Colonic mucosa (tissue), 4 donors: ENCODE measurements at regions not wholly inside any gene's neighbourhood (a gene's known extent, or its start where the extent isn't known, plus 50 kb on each side); places are given as distances from the start of the nearest gene placed in this dataset.

Experiments
- DNase-seq: peaks from one replicate; pipeline ENCODE4 v3.0.0-alpha.2; 2020
- H3K27ac ChIP-seq: fragments of 200-600 bp; one replicate; pipeline ENCODE4 v1.8.0; 2021
- H3K27me3 ChIP-seq: fragments of 200-600 bp; one replicate; pipeline ENCODE4 v1.8.0; 2021
- H3K36me3 ChIP-seq: fragments of 200-600 bp; one replicate; pipeline ENCODE4 v1.8.0; 2021
- H3K4me1 ChIP-seq: fragments of 200-600 bp; one replicate; pipeline ENCODE4 v1.8.0; 2021; ENCODE audit warnings: mild to moderate bottlenecking
- H3K4me3 ChIP-seq: fragments of 200-600 bp; one replicate; pipeline ENCODE4 v1.8.0; 2021
- H3K9ac ChIP-seq, 2 donors: one replicate each; pipeline ENCODE4 v1.7.0; 2013; ENCODE audit warnings: control low read depth in 2 of 2, low read depth in 2 of 2, low read length in 2 of 2
- H3K9me3 ChIP-seq: fragments of 200-600 bp; one replicate; pipeline ENCODE4 v1.8.0; 2021
- CTCF ChIP-seq: fragments of 200-600 bp; IDR thresholded peaks from one replicate; pipeline ENCODE4 v1.8.0; 2022; ENCODE audit warnings: antibody characterized with exemption, mild to moderate bottlenecking
- intact Hi-C: fragments of 100-400 bp; cut with DNase I; formaldehyde crosslinking; loops from one replicate; pipeline ENCODE4 v1.14.1; 2022
- donor health status: healthy.
- donor health status: DM: no; HTN: no; CAD: no.
- donor health status: DM: no; HTN: no; CAD: no.

GRCh38 chr16:73915935-73916334 is 380.7 kb upstream of the PSMD7 start:
- H3K9me3 ChIP-seq, result no peaks in the 10 kb centered on the region
- no peaks in the 10 kb centered on the region for H3K36me3 ChIP-seq
- no peaks in the 10 kb centered on the region for H3K27me3 ChIP-seq
- DNase-seq, result no peak
- no peak overlapping the region for H3K27ac ChIP-seq
- intact Hi-C loops, result no loop called here
- TF ChIP-seq CTCF, result no peak
- H3K4me3 ChIP-seq, result no peak overlapping the region
- no peaks in the 10 kb centered on the region for H3K4me1 ChIP-seq
- no peak overlapping the region for H3K9ac ChIP-seq

GRCh38 chr16:73915140-73915539 is 381.5 kb upstream of the PSMD7 start:
- no peaks in the 10 kb centered on the region for H3K27me3 ChIP-seq
- DNase-seq, result no peak
- H3K9ac ChIP-seq, result no peak overlapping the region
- intact Hi-C loops, result no loop called here
- no peak overlapping the region for H3K4me3 ChIP-seq
- H3K9me3 ChIP-seq, result no peaks in the 10 kb centered on the region
- H3K36me3 ChIP-seq, result no peaks in the 10 kb centered on the region
- TF ChIP-seq CTCF, result no peak
- no peaks in the 10 kb centered on the region for H3K4me1 ChIP-seq
- H3K27ac ChIP-seq, result no peak overlapping the region

GRCh38 chr16:73912850-73913249 is 383.8 kb upstream of the PSMD7 start:
- H3K4me3 ChIP-seq, result no peak overlapping the region
- H3K36me3 ChIP-seq, result no peaks in the 10 kb centered on the region
- no peak for DNase-seq
- no peak for TF ChIP-seq CTCF
- no peaks in the 10 kb centered on the region for H3K9me3 ChIP-seq
- intact Hi-C loops, result no loop called here
- no peaks in the 10 kb centered on the region for H3K27me3 ChIP-seq
- no peak overlapping the region for H3K9ac ChIP-seq
- H3K27ac ChIP-seq, result no peak overlapping the region
- no peaks in the 10 kb centered on the region for H3K4me1 ChIP-seq

GRCh38 chr16:73912281-73912680 is 384.3 kb upstream of the PSMD7 start:
- DNase-seq, result no peak
- no peak for TF ChIP-seq CTCF
- H3K4me3 ChIP-seq, result no peak overlapping the region
- H3K27me3 ChIP-seq, result no peaks in the 10 kb centered on the region
- no peaks in the 10 kb centered on the region for H3K36me3 ChIP-seq
- H3K27ac ChIP-seq, result no peak overlapping the region
- intact Hi-C loops, result no loop called here
- H3K9ac ChIP-seq, result no peak overlapping the region
- H3K4me1 ChIP-seq, result no peaks in the 10 kb centered on the region
- H3K9me3 ChIP-seq, result no peaks in the 10 kb centered on the region

- no peak overlapping the region for H3K27ac ChIP-seq
- H3K9me3 ChIP-seq, result no peaks in the 10 kb centered on the region
- no peak overlapping the region for H3K4me3 ChIP-seq
- no peak overlapping the region for H3K9ac ChIP-seq
- H3K4me1 ChIP-seq, result no peaks in the 10 kb centered on the region
- intact Hi-C loops, result no loop called here
- no peaks in the 10 kb centered on the region for H3K36me3 ChIP-seq
- no peak for DNase-seq
- TF ChIP-seq CTCF, result no peak
- H3K27me3 ChIP-seq, result no peaks in the 10 kb centered on the region
These were observed 387.0 kb upstream of the PSMD7 start for GRCh38 chr16:73909529-73910035.

GRCh38 chr16:73891129-73891542 is 405.5 kb upstream of the PSMD7 start:
- Histone ChIP-seq H3K9ac (no peak overlapping the region), H3K27ac (no peak overlapping the region), H3K27me3 (no peaks in the 10 kb centered on the region)

More at GRCh38 chr16:73891129-73891542, 405.5 kb upstream of the PSMD7 start:
- DNase-seq, result no peak
- Histone ChIP-seq H3K9me3 (no peaks in the 10 kb centered on the region), H3K36me3 (no peaks in the 10 kb centered on the region), H3K4me3 (no peak overlapping the region), H3K4me1 (no peaks in the 10 kb centered on the region)
- no peak for TF ChIP-seq CTCF
- intact Hi-C loops, result no loop called here
